ENCODE measurements at regions not wholly inside any gene's neighbourhood (a gene's known extent, or its start where the extent isn't known, plus 50 kb on each side); places are given as distances from the start of the nearest gene placed in this dataset.
A peak's percentile ranks its signal among the peaks of the same experiment; 100 is the strongest.

DNA sequence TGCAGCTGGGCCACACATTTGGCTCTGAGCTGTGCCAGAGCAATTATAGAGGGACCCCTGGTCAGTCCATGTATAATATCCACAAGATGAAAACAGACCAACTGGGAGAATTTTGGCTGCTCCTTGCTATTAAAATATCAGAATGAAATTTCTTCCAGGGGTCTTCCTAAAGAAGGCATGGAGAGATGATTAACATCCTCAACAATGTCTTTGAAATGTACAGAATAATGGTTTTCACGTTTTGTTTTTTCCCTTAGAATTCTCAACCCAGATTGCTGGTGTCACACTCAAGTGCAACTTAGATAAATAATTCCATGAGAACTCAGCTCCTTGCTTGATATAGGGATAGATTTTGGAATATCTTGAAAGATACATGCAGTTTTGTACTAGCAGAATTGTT, 148.3 kb upstream of the SLC24A2 start:
- Histone ChIP-seq H3K23ac (ENCODE audit: low read length) (no peak overlapping the region), H3K79me1 (ENCODE audit: low read length) (no peaks in the 10 kb centered on the region), H3K9ac (ENCODE audit: low read length) (no peak overlapping the region), H3K27me3 (ENCODE audit: insufficient read depth, low read length) (no peaks in the 10 kb centered on the region), H3K4ac (ENCODE audit: low read depth, low read length) (no peak overlapping the region), H3K4me1 (ENCODE audit: control insufficient read depth in 1 of 2, insufficient read depth in 2 of 2, low read length in 2 of 2) (peaks cover 4 to 5% of the 10 kb centered on the region in 2 experiments), H3K9me3 (ENCODE audit: insufficient read depth, low read depth, low read length) (no peaks in the 10 kb centered on the region), H3K14ac (ENCODE audit: low read length) (no peak overlapping the region), H2AK5ac (ENCODE audit: low read length) (no peak overlapping the region), H3K27ac (ENCODE audit: low read depth, low read length) (no peak overlapping the region), H2BK120ac (ENCODE audit: insufficient read depth, low read length, poor library complexity) (no peak overlapping the region), H2BK12ac (ENCODE audit: low read length) (no peak overlapping the region), H4K12ac (ENCODE audit: low read depth, low read length) (no peak overlapping the region), H3K4me3 (ENCODE audit: low read depth, low read length) (no peak overlapping the region), H3K18ac (ENCODE audit: low read length) (no peak overlapping the region), H3K36me3 (ENCODE audit: control insufficient read depth in 1 of 2, insufficient read depth in 2 of 2, low read length in 2 of 2) (no peaks in the 10 kb centered on the region), H2BK5ac (ENCODE audit: low read depth, low read length, poor library complexity) (no peak overlapping the region), H4K91ac (ENCODE audit: low read depth, low read length) (no peak overlapping the region), H3K4me2 (ENCODE audit: low read length) (no peak overlapping the region), H2AFZ (ENCODE audit: insufficient read depth, low read length, poor library complexity) (no peak overlapping the region), H4K8ac (ENCODE audit: low read depth, low read length) (no peak overlapping the region), H3K79me2 (ENCODE audit: control insufficient read depth, insufficient read depth, low read length, poor library complexity) (no peaks in the 10 kb centered on the region)
- WGBS (ENCODE audit: extremely low coverage, insufficient coverage, insufficient read length) = no CpG with 5 or more reads among the region's 1 CpG
- no peak for DNase-seq

DNA sequence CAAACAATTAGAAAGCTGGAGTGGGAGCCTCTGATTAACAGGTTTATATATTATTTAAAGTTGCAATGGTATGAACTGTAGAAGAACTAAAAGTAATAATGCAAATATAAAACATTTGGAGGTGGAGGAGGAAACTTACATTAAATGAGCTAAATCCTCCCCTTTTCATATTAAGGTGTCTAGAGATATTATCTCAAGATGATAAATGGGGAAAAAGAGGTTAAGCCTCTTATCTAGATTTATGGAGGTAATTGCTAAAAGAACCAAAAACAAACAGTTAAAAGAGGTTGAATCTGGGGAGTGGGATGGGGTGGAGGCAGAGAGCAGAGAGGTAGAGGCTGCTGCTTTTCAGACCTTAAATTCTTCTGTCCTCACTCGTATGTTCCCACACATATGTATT, 147.8 kb upstream of the SLC24A2 start:
- Histone ChIP-seq H3K27ac (ENCODE audit: low read depth, low read length) (no peak overlapping the region), H3K27me3 (ENCODE audit: insufficient read depth, low read length) (no peaks in the 10 kb centered on the region), H4K12ac (ENCODE audit: low read depth, low read length) (no peak overlapping the region), H3K9ac (ENCODE audit: low read length) (no peak overlapping the region), H3K18ac (ENCODE audit: low read length) (no peak overlapping the region), H3K4me1 (ENCODE audit: control insufficient read depth in 1 of 2, insufficient read depth in 2 of 2, low read length in 2 of 2) (peaks cover 4 to 5% of the 10 kb centered on the region in 2 experiments), H3K4me2 (ENCODE audit: low read length) (no peak overlapping the region), H2BK5ac (ENCODE audit: low read depth, low read length, poor library complexity) (no peak overlapping the region), H4K8ac (ENCODE audit: low read depth, low read length) (no peak overlapping the region), H3K9me3 (ENCODE audit: insufficient read depth, low read depth, low read length) (no peaks in the 10 kb centered on the region), H3K4ac (ENCODE audit: low read depth, low read length) (no peak overlapping the region), H3K23ac (ENCODE audit: low read length) (no peak overlapping the region), H3K14ac (ENCODE audit: low read length) (no peak overlapping the region), H4K91ac (ENCODE audit: low read depth, low read length) (no peak overlapping the region), H3K4me3 (ENCODE audit: low read depth, low read length) (no peak overlapping the region), H2AK5ac (ENCODE audit: low read length) (no peak overlapping the region), H2AFZ (ENCODE audit: insufficient read depth, low read length, poor library complexity) (no peak overlapping the region), H2BK120ac (ENCODE audit: insufficient read depth, low read length, poor library complexity) (no peak overlapping the region), H3K36me3 (ENCODE audit: control insufficient read depth in 1 of 2, insufficient read depth in 2 of 2, low read length in 2 of 2) (no peaks in the 10 kb centered on the region), H3K79me2 (ENCODE audit: control insufficient read depth, insufficient read depth, low read length, poor library complexity) (no peaks in the 10 kb centered on the region), H2BK12ac (ENCODE audit: low read length) (no peak overlapping the region), H3K79me1 (ENCODE audit: low read length) (no peaks in the 10 kb centered on the region)
- DNase-seq = no peak
- no CpG with 5 or more reads among the region's 1 CpG for WGBS (ENCODE audit: extremely low coverage, insufficient coverage, insufficient read length)

DNA sequence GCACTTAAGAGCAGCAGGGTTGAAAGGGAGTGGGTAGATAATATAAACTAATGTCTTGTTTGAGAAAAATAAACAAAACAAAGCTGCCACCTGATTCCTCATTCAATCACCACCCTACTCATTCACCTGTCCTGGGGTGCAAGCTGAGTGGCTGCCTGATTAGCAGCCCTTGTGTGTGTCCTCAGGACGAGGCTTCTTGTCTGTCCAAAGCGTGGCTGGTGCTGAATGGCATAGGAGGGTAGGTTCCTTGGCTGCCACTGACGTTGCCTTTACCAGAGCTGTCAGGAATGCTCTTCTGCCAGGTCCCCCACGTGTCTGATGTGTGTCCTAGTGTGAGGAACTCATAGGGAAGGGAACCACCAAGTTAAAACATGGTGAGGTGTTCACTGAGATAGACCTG, 146.6 kb upstream of the SLC24A2 start:
- H3K18ac ChIP-seq (ENCODE audit: low read length) = no peak overlapping the region
- no peak overlapping the region for H3K23ac ChIP-seq (ENCODE audit: low read length)
- DNase-seq = no peak
- no CpG with 5 or more reads among the region's 4 CpGs for WGBS (ENCODE audit: extremely low coverage, insufficient coverage, insufficient read length)
- H2BK5ac ChIP-seq (ENCODE audit: low read depth, low read length, poor library complexity) = no peak overlapping the region
- H3K4me1 ChIP-seq (ENCODE audit: control insufficient read depth in 1 of 2, insufficient read depth in 2 of 2, low read length in 2 of 2) = peaks cover 4 to 5% of the 10 kb centered on the region in 2 experiments
- no peak overlapping the region for H4K91ac ChIP-seq (ENCODE audit: low read depth, low read length)
- no peak overlapping the region for H3K14ac ChIP-seq (ENCODE audit: low read length)
- H2BK12ac ChIP-seq (ENCODE audit: low read length) = no peak overlapping the region
- H4K8ac ChIP-seq (ENCODE audit: low read depth, low read length) = no peak overlapping the region
- H3K27ac ChIP-seq (ENCODE audit: low read depth, low read length) = no peak overlapping the region
- no peak overlapping the region for H2BK120ac ChIP-seq (ENCODE audit: insufficient read depth, low read length, poor library complexity)
- no peaks in the 10 kb centered on the region for H3K36me3 ChIP-seq (ENCODE audit: control insufficient read depth in 1 of 2, insufficient read depth in 2 of 2, low read length in 2 of 2)
- no peaks in the 10 kb centered on the region for H3K79me2 ChIP-seq (ENCODE audit: control insufficient read depth, insufficient read depth, low read length, poor library complexity)
- no peak overlapping the region for H3K4me3 ChIP-seq (ENCODE audit: low read depth, low read length)
- no peaks in the 10 kb centered on the region for H3K9me3 ChIP-seq (ENCODE audit: insufficient read depth, low read depth, low read length)
- no peaks in the 10 kb centered on the region for H3K79me1 ChIP-seq (ENCODE audit: low read length)
- no peak overlapping the region for H3K9ac ChIP-seq (ENCODE audit: low read length)
- H3K4ac ChIP-seq (ENCODE audit: low read depth, low read length) = no peak overlapping the region
- H3K4me2 ChIP-seq (ENCODE audit: low read length) = no peak overlapping the region
- no peaks in the 10 kb centered on the region for H3K27me3 ChIP-seq (ENCODE audit: insufficient read depth, low read length)
- no peak overlapping the region for H2AFZ ChIP-seq (ENCODE audit: insufficient read depth, low read length, poor library complexity)
- no peak overlapping the region for H4K12ac ChIP-seq (ENCODE audit: low read depth, low read length)
- no peak overlapping the region for H2AK5ac ChIP-seq (ENCODE audit: low read length)

DNA sequence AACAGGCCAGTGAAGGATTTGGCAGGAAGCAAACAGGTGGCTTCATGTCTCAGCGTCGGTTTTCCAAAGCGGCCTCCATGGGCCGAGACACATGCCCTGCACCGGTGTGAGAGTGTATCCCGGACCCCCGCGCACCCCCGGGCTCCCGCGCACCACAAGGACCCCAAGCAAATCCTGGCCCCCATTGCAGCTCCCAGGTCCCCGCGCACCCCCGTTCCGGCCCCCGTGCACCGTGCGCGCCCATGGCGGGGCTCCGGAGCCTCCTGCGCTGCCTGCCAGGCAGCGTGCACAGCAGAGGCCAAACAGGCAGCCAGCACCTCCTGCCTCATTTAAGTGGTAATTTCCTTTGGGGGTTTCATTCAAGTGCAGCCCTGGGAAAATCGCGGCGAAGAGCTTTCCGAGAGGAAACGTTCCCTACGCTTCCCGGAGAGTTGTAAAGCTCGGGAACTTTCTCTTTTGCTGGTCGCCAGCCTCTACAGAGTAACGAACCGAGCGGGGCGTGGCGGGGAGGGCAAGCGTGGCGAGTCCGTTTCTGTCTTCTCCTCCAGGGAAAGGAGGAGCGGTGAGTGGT, 145.5 kb upstream of the SLC24A2 start:
- no CpG with 5 or more reads among the region's 41 CpGs for WGBS (ENCODE audit: extremely low coverage, insufficient coverage, insufficient read length)
- no peaks in the 10 kb centered on the region for H3K36me3 ChIP-seq (ENCODE audit: control insufficient read depth in 1 of 2, insufficient read depth in 2 of 2, low read length in 2 of 2)
- no peak overlapping the region for H2AK5ac ChIP-seq (ENCODE audit: low read length)
- no peaks in the 10 kb centered on the region for H3K9me3 ChIP-seq (ENCODE audit: insufficient read depth, low read depth, low read length)
- H3K4me1 ChIP-seq (ENCODE audit: control insufficient read depth in 1 of 2, insufficient read depth in 2 of 2, low read length in 2 of 2) = peaks cover 4 to 5% of the 10 kb centered on the region in 2 experiments
- H3K79me2 ChIP-seq (ENCODE audit: control insufficient read depth, insufficient read depth, low read length, poor library complexity) = no peaks in the 10 kb centered on the region
- no peak overlapping the region for H2BK12ac ChIP-seq (ENCODE audit: low read length)
- H3K79me1 ChIP-seq (ENCODE audit: low read length) = no peaks in the 10 kb centered on the region
- H3K14ac ChIP-seq (ENCODE audit: low read length) = no peak overlapping the region
- H4K91ac ChIP-seq (ENCODE audit: low read depth, low read length) = no peak overlapping the region
- no peak overlapping the region for H2BK5ac ChIP-seq (ENCODE audit: low read depth, low read length, poor library complexity)
- no peak overlapping the region for H3K9ac ChIP-seq (ENCODE audit: low read length)
- H3K18ac ChIP-seq (ENCODE audit: low read length) = no peak overlapping the region
- H3K4me3 ChIP-seq (ENCODE audit: low read depth, low read length) = no peak overlapping the region
- H3K27me3 ChIP-seq (ENCODE audit: insufficient read depth, low read length) = no peaks in the 10 kb centered on the region
- no peak overlapping the region for H4K8ac ChIP-seq (ENCODE audit: low read depth, low read length)
- H4K12ac ChIP-seq (ENCODE audit: low read depth, low read length) = no peak overlapping the region
- peak overlapping the region; percentile 54 for H3K4me2 ChIP-seq (ENCODE audit: low read length)
- no peak overlapping the region for H3K23ac ChIP-seq (ENCODE audit: low read length)
- H2BK120ac ChIP-seq (ENCODE audit: insufficient read depth, low read length, poor library complexity) = no peak overlapping the region
- peak overlapping the region; percentile 67 for H2AFZ ChIP-seq (ENCODE audit: insufficient read depth, low read length, poor library complexity)
- H3K27ac ChIP-seq (ENCODE audit: low read depth, low read length) = no peak overlapping the region
- DNase-seq = peak in 1 of 2 donors; percentile 29
- H3K4ac ChIP-seq (ENCODE audit: low read depth, low read length) = no peak overlapping the region

Measured in trophoblast cell (in vitro differentiated cells and primary cell).